Stimulated activated CD4-positive, alpha-beta T cell treated with anti-CD3 and anti-CD28 coated beads, Interleukin-1b, Interleukin-23, amount 100 ng/mL, for 48 hours (primary cell): ENCODE measurements at regions not wholly inside any gene's neighbourhood (a gene's known extent, or its start where the extent isn't known, plus 50 kb on each side); places are given as distances from the start of the nearest gene placed in this dataset.

Source experiments
- DNase-seq: peaks from one replicate; pipeline ENCODE4 v3.0.0-alpha.2; 2020

GRCh38 chr12:60257063-60257462 lies 661.2 kb downstream of the SLC16A7 start:
- no peak for DNase-seq

- no peak for DNase-seq
Observed at GRCh38 chr12:60259225-60259624, 663.4 kb downstream of the SLC16A7 start.

GRCh38 chr12:60262378-60262777 lies 666.5 kb downstream of the SLC16A7 start:
- DNase-seq: no peak

GRCh38 chr12:60263161-60263560 lies 667.3 kb downstream of the SLC16A7 start:
- DNase-seq: no peak

- no peak for DNase-seq
Observed at GRCh38 chr12:60263836-60264493, 668.1 kb downstream of the SLC16A7 start.

- no peak for DNase-seq
Observed at GRCh38 chr12:60265741-60266140, 669.9 kb downstream of the SLC16A7 start.

GRCh38 chr12:60266381-60266852 lies 670.6 kb downstream of the SLC16A7 start:
- no peak for DNase-seq

GRCh38 chr12:60269611-60270269 lies 673.9 kb downstream of the SLC16A7 start:
- no peak for DNase-seq

GRCh38 chr12:60271816-60272215 lies 676.0 kb downstream of the SLC16A7 start:
- no peak for DNase-seq

- no peak for DNase-seq
Observed at GRCh38 chr12:60278209-60278608, 682.4 kb downstream of the SLC16A7 start.

GRCh38 chr12:60279221-60279620 lies 683.4 kb downstream of the SLC16A7 start:
- no peak for DNase-seq

GRCh38 chr12:60281522-60281921 lies 685.7 kb downstream of the SLC16A7 start:
- no peak for DNase-seq

GRCh38 chr12:60290532-60290931 lies 694.7 kb downstream of the SLC16A7 start:
- no peak for DNase-seq

GRCh38 chr12:60308366-60308991 lies 712.6 kb downstream of the SLC16A7 start:
- DNase-seq: no peak

- DNase-seq: no peak
Observed at GRCh38 chr12:60311940-60312339, 716.1 kb downstream of the SLC16A7 start.

GRCh38 chr12:60317361-60317760 lies 721.5 kb downstream of the SLC16A7 start:
- DNase-seq: no peak

GRCh38 chr12:60324746-60325145 lies 728.9 kb downstream of the SLC16A7 start:
- DNase-seq: no peak

GRCh38 chr12:60333461-60333860 lies 737.6 kb downstream of the SLC16A7 start:
- DNase-seq: no peak

GRCh38 chr12:60335745-60336144 lies 739.9 kb downstream of the SLC16A7 start:
- no peak for DNase-seq

- no peak for DNase-seq
Observed at GRCh38 chr12:60337839-60338549, 742.2 kb downstream of the SLC16A7 start.

GRCh38 chr12:60345442-60345841 lies 749.6 kb downstream of the SLC16A7 start:
- no peak for DNase-seq

- DNase-seq: no peak
Observed at GRCh38 chr12:60349232-60349978, 753.6 kb downstream of the SLC16A7 start.

- no peak for DNase-seq
Observed at GRCh38 chr12:60387356-60387755, 791.5 kb downstream of the SLC16A7 start.
